HL-60 (cell line): ENCODE measurements at regions not wholly inside any gene's neighbourhood (a gene's known extent, or its start where the extent isn't known, plus 50 kb on each side); places are given as distances from the start of the nearest gene placed in this dataset.

Source experiments
- CTCF ChIP-seq: IDR thresholded peaks from one replicate; pipeline ENCODE4 v1.5.1; 2011; ENCODE audit warnings: low read length, control low read depth, inconsistent platforms; ENCODE audit not compliant: insufficient read depth
- TF ChIP-seq, protein P1 (sequence below): IDR thresholded peaks from 2 replicates; pipeline ENCODE4 v1.6.1; 2012; ENCODE audit warnings: low read depth; ENCODE audit not compliant: insufficient replicate concordance

DNA sequence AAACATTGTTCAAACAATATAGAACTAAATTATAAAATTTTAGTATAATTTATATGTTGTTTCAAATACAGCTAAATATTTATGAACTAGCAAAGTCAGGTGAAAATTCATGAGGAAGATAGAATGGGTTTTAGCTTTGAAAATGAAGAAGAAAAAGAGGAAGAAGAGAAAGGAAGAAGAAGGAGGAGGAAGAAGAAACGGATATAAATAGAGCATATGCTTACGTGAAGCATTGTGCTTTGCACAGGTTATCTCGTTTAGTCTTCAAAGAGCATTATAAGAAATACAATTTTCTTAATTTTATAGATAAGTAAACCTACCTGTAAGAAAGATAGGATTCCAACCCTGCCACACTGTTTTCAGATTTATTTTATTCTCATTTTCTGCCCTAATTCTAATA lies 620.6 kb upstream of the DAB2 start:
- no peak for TF ChIP-seq CTCF
- TF ChIP-seq, protein P1, sequence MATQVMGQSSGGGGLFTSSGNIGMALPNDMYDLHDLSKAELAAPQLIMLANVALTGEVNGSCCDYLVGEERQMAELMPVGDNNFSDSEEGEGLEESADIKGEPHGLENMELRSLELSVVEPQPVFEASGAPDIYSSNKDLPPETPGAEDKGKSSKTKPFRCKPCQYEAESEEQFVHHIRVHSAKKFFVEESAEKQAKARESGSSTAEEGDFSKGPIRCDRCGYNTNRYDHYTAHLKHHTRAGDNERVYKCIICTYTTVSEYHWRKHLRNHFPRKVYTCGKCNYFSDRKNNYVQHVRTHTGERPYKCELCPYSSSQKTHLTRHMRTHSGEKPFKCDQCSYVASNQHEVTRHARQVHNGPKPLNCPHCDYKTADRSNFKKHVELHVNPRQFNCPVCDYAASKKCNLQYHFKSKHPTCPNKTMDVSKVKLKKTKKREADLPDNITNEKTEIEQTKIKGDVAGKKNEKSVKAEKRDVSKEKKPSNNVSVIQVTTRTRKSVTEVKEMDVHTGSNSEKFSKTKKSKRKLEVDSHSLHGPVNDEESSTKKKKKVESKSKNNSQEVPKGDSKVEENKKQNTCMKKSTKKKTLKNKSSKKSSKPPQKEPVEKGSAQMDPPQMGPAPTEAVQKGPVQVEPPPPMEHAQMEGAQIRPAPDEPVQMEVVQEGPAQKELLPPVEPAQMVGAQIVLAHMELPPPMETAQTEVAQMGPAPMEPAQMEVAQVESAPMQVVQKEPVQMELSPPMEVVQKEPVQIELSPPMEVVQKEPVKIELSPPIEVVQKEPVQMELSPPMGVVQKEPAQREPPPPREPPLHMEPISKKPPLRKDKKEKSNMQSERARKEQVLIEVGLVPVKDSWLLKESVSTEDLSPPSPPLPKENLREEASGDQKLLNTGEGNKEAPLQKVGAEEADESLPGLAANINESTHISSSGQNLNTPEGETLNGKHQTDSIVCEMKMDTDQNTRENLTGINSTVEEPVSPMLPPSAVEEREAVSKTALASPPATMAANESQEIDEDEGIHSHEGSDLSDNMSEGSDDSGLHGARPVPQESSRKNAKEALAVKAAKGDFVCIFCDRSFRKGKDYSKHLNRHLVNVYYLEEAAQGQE = no peak
